ENCODE measurements at regions not wholly inside any gene's neighbourhood (a gene's known extent, or its start where the extent isn't known, plus 50 kb on each side); places are given as distances from the start of the nearest gene placed in this dataset.

- Histone ChIP-seq H3K4me2 (ENCODE audit: insufficient read depth, low read length) (no peak overlapping the region), H3K27ac (ENCODE audit: extremely low read depth, low read depth, low read length) (no peak overlapping the region), H4K20me1 (replicated peaks; ENCODE audit: control insufficient read depth, insufficient read depth, low read length) (no peaks in the 10 kb centered on the region), H2AFZ (ENCODE audit: low read depth, low read length) (no peak overlapping the region), H3K27me3 (ENCODE audit: control insufficient read depth in 2 of 2, insufficient read depth in 2 of 2, low read length in 2 of 2) (no peaks in the 10 kb centered on the region), H3K4me3 (no peak overlapping the region), H3K9me1 (ENCODE audit: control insufficient read depth, insufficient read depth, low read length) (no peaks in the 10 kb centered on the region), H3K9me3 (replicated peaks; ENCODE audit: control insufficient read depth, insufficient read depth, low read depth, low read length) (no peaks in the 10 kb centered on the region), H3K79me2 (ENCODE audit: control insufficient read depth, insufficient read depth, low read length) (no peaks in the 10 kb centered on the region), H3K9ac (ENCODE audit: insufficient read depth in 1 of 2, low read depth in 2 of 2, low read length in 2 of 2) (no peak overlapping the region), H3K36me3 (ENCODE audit: control insufficient read depth, insufficient read depth, low read length) (no peaks in the 10 kb centered on the region), H3K4me1 (replicated peaks in 1 of 2; ENCODE audit: control insufficient read depth in 2 of 2, insufficient read depth in 2 of 2, low read length in 2 of 2) (no peaks in the 10 kb centered on the region)
- intact Hi-C loops (cut with micrococcal nuclease) (no loop called here), in situ Hi-C loops (cut with MboI) (no loop called here)
- FAIRE-seq (no peak), ATAC-seq (no peak), DNase-seq (ENCODE audit: extremely low read depth in 1 of 4, low spot score in 3 of 4) (no peak)
- BruUV-seq (replicated peaks) = no TSS peak
- 0% methylated on average over 2 of the region's 2 CpGs for WGBS (ENCODE audit: insufficient coverage, low coverage, missing lambda C conversion rate)
- ChIA-PET POLR2A (no interaction called here), CTCF (ENCODE audit: low intra/inter-chr PET ratio) (no interaction called here)
- TF ChIP-seq HOMEZ (CRISPR knock-in tag; IDR thresholded peaks at IDR 0.05) (no peak), HBP1 (CRISPR knock-in tag; IDR thresholded peaks at IDR 0.05) (no peak), POLR3G (IDR thresholded peaks at IDR 0.05; ENCODE audit: extremely low read depth, insufficient read length, insufficient replicate concordance) (no peak)
These were observed 522.1 kb downstream of the CCDC171 start for GRCh38 chr9:16074963-16075362.

Data from K562 (cell line).